Vagina (tissue), 2 donors: ENCODE measurements at regions not wholly inside any gene's neighbourhood (a gene's known extent, or its start where the extent isn't known, plus 50 kb on each side); places are given as distances from the start of the nearest gene placed in this dataset.

Experiments used
- DNase-seq, 2 donors: peaks; one replicate each; pipeline ENCODE4 v3.0.0-alpha.2; 2017; ENCODE audit errors: extremely low spot score in 2 of 2
- H3K27ac ChIP-seq: fragments of 200-600 bp; sonication (generic); one replicate; pipeline ENCODE4 v1.5.1; 2019
- H3K27me3 ChIP-seq: fragments of 200-600 bp; sonication (generic); one replicate; pipeline ENCODE4 v1.5.1; 2019
- H3K36me3 ChIP-seq, 2 donors: fragments of 200-600 bp; sonication (generic); one replicate each; pipeline ENCODE4 v1.5.1; 2017 to 2019
- H3K4me1 ChIP-seq: fragments of 200-600 bp; sonication (generic); one replicate; pipeline ENCODE4 v1.5.1; 2019
- H3K4me3 ChIP-seq, 2 donors: fragments of 200-600 bp; sonication (generic); 1 replicate in 1 of 2; 2 replicates in 1 of 2; pipeline ENCODE4 v1.5.1; 2016 to 2019
- H3K9me3 ChIP-seq: fragments of 200-600 bp; sonication (generic); one replicate; pipeline ENCODE4 v1.5.1; 2019
- CTCF ChIP-seq, 3 experiments: fragments of 450-650 bp in 2 of 3; fragments of 200-600 bp in 1 of 3; sonication (generic) in 1 of 3; IDR thresholded peaks; one replicate each; pipeline ENCODE4 v1.5.1; 2017 to 2019; ENCODE audit warnings: antibody characterized with exemption in 3 of 3, mild to moderate bottlenecking in 2 of 3, moderate library complexity in 2 of 3
- POLR2A ChIP-seq, 2 donors: fragments of 450-650 bp; IDR thresholded peaks; one replicate each; pipeline ENCODE4 v1.6.1; 2017; ENCODE audit warnings: antibody characterized with exemption in 2 of 2, mild to moderate bottlenecking in 2 of 2, moderate library complexity in 2 of 2
- POLR2AphosphoS5 ChIP-seq, 2 donors: sonication (generic); formaldehyde crosslinking; IDR thresholded peaks; one replicate each; pipeline ENCODE4 v1.9.0; 2017; ENCODE audit warnings: antibody characterized with exemption in 2 of 2, mild to moderate bottlenecking in 2 of 2, low read depth in 1 of 2; ENCODE audit not compliant: insufficient read depth in 1 of 2
- intact Hi-C: fragments of 100-400 bp; cut with DNase I; formaldehyde crosslinking; loops from one replicate; pipeline ENCODE4 v1.15.1; 2023

GRCh38 chr2:33812707-33813106, 213.6 kb upstream of the FAM98A start:
- Histone ChIP-seq H3K4me1 (no peaks in the 10 kb centered on the region), H3K9me3 (no peaks in the 10 kb centered on the region), H3K27ac (no peak overlapping the region), H3K36me3 (no peaks in the 10 kb centered on the region), H3K4me3 (no peak overlapping the region), H3K27me3 (no peaks in the 10 kb centered on the region)
- intact Hi-C loops, result no loop called here
- TF ChIP-seq POLR2A (IDR thresholded peaks at IDR 0.05) (no peak), CTCF (IDR thresholded peaks at IDR 0.05) (no peak), POLR2AphosphoS5 (IDR thresholded peaks at IDR 0.05; ENCODE audit: insufficient read depth in 1 of 2, low read depth in 1 of 2) (no peak)
- DNase-seq, result no peak

- H3K9me3 ChIP-seq, result no peaks in the 10 kb centered on the region
- DNase-seq, result no peak
- H3K27ac ChIP-seq, result no peak overlapping the region
- no peak for TF ChIP-seq POLR2A (IDR thresholded peaks at IDR 0.05)
- TF ChIP-seq POLR2AphosphoS5 (IDR thresholded peaks at IDR 0.05; ENCODE audit: insufficient read depth in 1 of 2, low read depth in 1 of 2), result no peak
- TF ChIP-seq CTCF (IDR thresholded peaks at IDR 0.05), result no peak
- no peaks in the 10 kb centered on the region for H3K27me3 ChIP-seq
- intact Hi-C loops, result no loop called here
- no peak overlapping the region for H3K4me3 ChIP-seq
- H3K36me3 ChIP-seq, result no peaks in the 10 kb centered on the region
- no peaks in the 10 kb centered on the region for H3K4me1 ChIP-seq
Observed at GRCh38 chr2:33810046-33810835, 211.1 kb upstream of the FAM98A start.

GRCh38 chr2:33806041-33806440, 206.9 kb upstream of the FAM98A start:
- H3K9me3 ChIP-seq, result no peaks in the 10 kb centered on the region
- TF ChIP-seq CTCF (IDR thresholded peaks at IDR 0.05), result no peak
- no peak for TF ChIP-seq POLR2A (IDR thresholded peaks at IDR 0.05)
- no peak for TF ChIP-seq POLR2AphosphoS5 (IDR thresholded peaks at IDR 0.05; ENCODE audit: insufficient read depth in 1 of 2, low read depth in 1 of 2)
- no peak for DNase-seq
- no peaks in the 10 kb centered on the region for H3K4me1 ChIP-seq
- no peak overlapping the region for H3K4me3 ChIP-seq
- no peaks in the 10 kb centered on the region for H3K36me3 ChIP-seq
- intact Hi-C loops, result no loop called here
- no peaks in the 10 kb centered on the region for H3K27me3 ChIP-seq
- no peak overlapping the region for H3K27ac ChIP-seq

- H3K4me3 ChIP-seq, result no peak overlapping the region
- no peaks in the 10 kb centered on the region for H3K36me3 ChIP-seq
- DNase-seq, result no peak
- no peak overlapping the region for H3K27ac ChIP-seq
- no peaks in the 10 kb centered on the region for H3K9me3 ChIP-seq
- TF ChIP-seq CTCF (IDR thresholded peaks at IDR 0.05) (no peak), POLR2AphosphoS5 (IDR thresholded peaks at IDR 0.05; ENCODE audit: insufficient read depth in 1 of 2, low read depth in 1 of 2) (no peak), POLR2A (IDR thresholded peaks at IDR 0.05) (no peak)
- H3K27me3 ChIP-seq, result no peaks in the 10 kb centered on the region
- intact Hi-C loops, result no loop called here
- H3K4me1 ChIP-seq, result no peaks in the 10 kb centered on the region
Observed at GRCh38 chr2:33804155-33804554, 205.1 kb upstream of the FAM98A start.

- no peaks in the 10 kb centered on the region for H3K4me1 ChIP-seq
- no peak overlapping the region for H3K27ac ChIP-seq
- DNase-seq, result no peak
- no peak overlapping the region for H3K4me3 ChIP-seq
- no peaks in the 10 kb centered on the region for H3K27me3 ChIP-seq
- H3K36me3 ChIP-seq, result no peaks in the 10 kb centered on the region
- H3K9me3 ChIP-seq, result no peaks in the 10 kb centered on the region
- intact Hi-C loops, result no loop called here
- TF ChIP-seq POLR2A (IDR thresholded peaks at IDR 0.05) (no peak), POLR2AphosphoS5 (IDR thresholded peaks at IDR 0.05; ENCODE audit: insufficient read depth in 1 of 2, low read depth in 1 of 2) (no peak), CTCF (IDR thresholded peaks at IDR 0.05) (no peak)
Observed at GRCh38 chr2:33796511-33796910, 197.4 kb upstream of the FAM98A start.
